ENCODE measurements at regions not wholly inside any gene's neighbourhood (a gene's known extent, or its start where the extent isn't known, plus 50 kb on each side); places are given as distances from the start of the nearest gene placed in this dataset.

- Histone ChIP-seq H3K9me3 (ENCODE audit: control insufficient read depth, low read length) (no peaks in the 10 kb centered on the region), H3K27ac (ENCODE audit: low read depth, low read length) (no peak overlapping the region), H3K9ac (ENCODE audit: extremely low read depth, low read length, poor library complexity, severe bottlenecking) (no peak overlapping the region), H3K4me1 (ENCODE audit: control insufficient read depth, insufficient read depth, low read length) (no peaks in the 10 kb centered on the region), H3K27me3 (ENCODE audit: control insufficient read depth, insufficient read depth, low read length, poor library complexity, severe bottlenecking) (no peaks in the 10 kb centered on the region), H3K4me3 (ENCODE audit: low read length) (no peak overlapping the region), H3K36me3 (ENCODE audit: control insufficient read depth, insufficient read depth, low read length) (no peaks in the 10 kb centered on the region)
- Mint-ChIP-seq H3K4me1 (no peaks in the 10 kb centered on the region), H3K27ac (no peak overlapping the region), H3K4me3 (no peak overlapping the region), H3K36me3 (ENCODE audit: low read depth) (no peaks in the 10 kb centered on the region), H3K27me3 (ENCODE audit: insufficient read depth) (no peaks in the 10 kb centered on the region), H3K9me3 (no peaks in the 10 kb centered on the region)
- TF ChIP-seq, protein P1, sequence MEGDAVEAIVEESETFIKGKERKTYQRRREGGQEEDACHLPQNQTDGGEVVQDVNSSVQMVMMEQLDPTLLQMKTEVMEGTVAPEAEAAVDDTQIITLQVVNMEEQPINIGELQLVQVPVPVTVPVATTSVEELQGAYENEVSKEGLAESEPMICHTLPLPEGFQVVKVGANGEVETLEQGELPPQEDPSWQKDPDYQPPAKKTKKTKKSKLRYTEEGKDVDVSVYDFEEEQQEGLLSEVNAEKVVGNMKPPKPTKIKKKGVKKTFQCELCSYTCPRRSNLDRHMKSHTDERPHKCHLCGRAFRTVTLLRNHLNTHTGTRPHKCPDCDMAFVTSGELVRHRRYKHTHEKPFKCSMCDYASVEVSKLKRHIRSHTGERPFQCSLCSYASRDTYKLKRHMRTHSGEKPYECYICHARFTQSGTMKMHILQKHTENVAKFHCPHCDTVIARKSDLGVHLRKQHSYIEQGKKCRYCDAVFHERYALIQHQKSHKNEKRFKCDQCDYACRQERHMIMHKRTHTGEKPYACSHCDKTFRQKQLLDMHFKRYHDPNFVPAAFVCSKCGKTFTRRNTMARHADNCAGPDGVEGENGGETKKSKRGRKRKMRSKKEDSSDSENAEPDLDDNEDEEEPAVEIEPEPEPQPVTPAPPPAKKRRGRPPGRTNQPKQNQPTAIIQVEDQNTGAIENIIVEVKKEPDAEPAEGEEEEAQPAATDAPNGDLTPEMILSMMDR (conservative IDR thresholded peaks at IDR 0.05) = no peak
- no peak for DNase-seq
- WGBS, 2 experiments (ENCODE audit: insufficient coverage in 1 of 2, insufficient read length in 1 of 2) = 80 to 84% methylated on average over 7 to 11 of the region's 11 CpGs
Measured at GRCh38 chr2:19738707-19739106, 163.1 kb downstream of the TTC32 start.

GRCh38 chr2:19736191-19736831 lies 165.5 kb downstream of the TTC32 start:
- Mint-ChIP-seq H3K4me1 (peaks cover 4% of the 10 kb centered on the region), H3K9me3 (no peaks in the 10 kb centered on the region), H3K27ac (no peak overlapping the region), H3K27me3 (ENCODE audit: insufficient read depth) (no peaks in the 10 kb centered on the region), H3K4me3 (no peak overlapping the region), H3K36me3 (ENCODE audit: low read depth) (no peaks in the 10 kb centered on the region)
- Histone ChIP-seq H3K27ac (ENCODE audit: low read depth, low read length) (no peak overlapping the region), H3K4me3 (ENCODE audit: low read length) (no peak overlapping the region), H3K9ac (ENCODE audit: extremely low read depth, low read length, poor library complexity, severe bottlenecking) (no peak overlapping the region), H3K4me1 (ENCODE audit: control insufficient read depth, insufficient read depth, low read length) (no peaks in the 10 kb centered on the region), H3K36me3 (ENCODE audit: control insufficient read depth, insufficient read depth, low read length) (no peaks in the 10 kb centered on the region), H3K27me3 (ENCODE audit: control insufficient read depth, insufficient read depth, low read length, poor library complexity, severe bottlenecking) (no peaks in the 10 kb centered on the region), H3K9me3 (ENCODE audit: control insufficient read depth, low read length) (no peaks in the 10 kb centered on the region)
- WGBS, 2 experiments (ENCODE audit: insufficient coverage in 1 of 2, insufficient read length in 1 of 2) = 88 to 91% methylated on average over 1 to 10 of the region's 10 CpGs
- TF ChIP-seq, protein P1 (conservative IDR thresholded peaks at IDR 0.05) = no peak
- DNase-seq = no peak

DNA sequence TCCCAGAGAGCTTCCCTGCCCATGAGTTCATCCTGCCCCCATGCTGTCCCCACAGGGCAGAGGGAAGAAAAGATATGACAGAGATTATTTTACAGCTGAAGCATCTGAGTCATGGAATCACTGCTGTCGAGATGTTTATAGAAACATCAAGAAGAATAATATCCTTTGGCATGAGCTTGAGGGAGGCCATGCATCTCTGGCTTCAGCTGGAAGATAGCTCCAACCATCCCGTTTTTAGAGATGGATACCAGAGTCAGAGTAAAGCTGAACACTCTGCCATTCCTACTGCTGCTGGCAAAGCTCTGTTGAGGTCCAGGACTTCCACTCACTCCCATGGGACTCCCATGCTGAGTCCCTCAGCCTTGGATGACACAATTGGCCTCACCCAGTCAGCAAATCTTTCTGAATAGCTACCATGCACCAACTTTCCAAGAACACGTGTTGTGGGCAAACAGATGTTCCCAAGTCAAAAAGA lies 167.8 kb downstream of the TTC32 start:
- H3K4me3 ChIP-seq (ENCODE audit: low read length) = no peak overlapping the region
- no peaks in the 10 kb centered on the region for H3K9me3 ChIP-seq (ENCODE audit: control insufficient read depth, low read length)
- DNase-seq = no peak
- H3K9ac ChIP-seq (ENCODE audit: extremely low read depth, low read length, poor library complexity, severe bottlenecking) = no peak overlapping the region
- Mint-ChIP-seq H3K4me1 (peaks cover 14% of the 10 kb centered on the region), H3K27me3 (ENCODE audit: insufficient read depth) (no peaks in the 10 kb centered on the region), H3K27ac (no peak overlapping the region), H3K9me3 (no peaks in the 10 kb centered on the region), H3K4me3 (no peak overlapping the region), H3K36me3 (ENCODE audit: low read depth) (no peaks in the 10 kb centered on the region)
- no peaks in the 10 kb centered on the region for H3K36me3 ChIP-seq (ENCODE audit: control insufficient read depth, insufficient read depth, low read length)
- TF ChIP-seq, protein P1 (conservative IDR thresholded peaks at IDR 0.05) = no peak
- WGBS, 2 experiments (ENCODE audit: insufficient coverage in 1 of 2, insufficient read length in 1 of 2) = 69 to 89% methylated on average over 1 to 3 of the region's 3 CpGs
- no peak overlapping the region for H3K27ac ChIP-seq (ENCODE audit: low read depth, low read length)
- H3K27me3 ChIP-seq (ENCODE audit: control insufficient read depth, insufficient read depth, low read length, poor library complexity, severe bottlenecking) = no peaks in the 10 kb centered on the region
- peaks cover 4% of the 10 kb centered on the region for H3K4me1 ChIP-seq (ENCODE audit: control insufficient read depth, insufficient read depth, low read length)
